Nephron progenitor cell (in vitro differentiated cells): ENCODE measurements at regions not wholly inside any gene's neighbourhood (a gene's known extent, or its start where the extent isn't known, plus 50 kb on each side); places are given as distances from the start of the nearest gene placed in this dataset.

Experiments used
- DNase-seq: peaks from one replicate; pipeline ENCODE4 v3.0.0; 2021
- H3K27ac Mint-ChIP-seq: 2 replicates; pipeline ENCODE4 v1.8.0; 2021; ENCODE audit warnings: mild to moderate bottlenecking, moderate library complexity, mixed read lengths
- H3K27me3 Mint-ChIP-seq: 2 replicates; pipeline ENCODE4 v1.8.0; 2021; ENCODE audit warnings: mild to moderate bottlenecking, low read depth, mixed read lengths; ENCODE audit not compliant: poor library complexity
- H3K36me3 Mint-ChIP-seq: 2 replicates; pipeline ENCODE4 v1.8.0; 2021; ENCODE audit warnings: low read depth, mixed read lengths
- H3K4me1 Mint-ChIP-seq: 2 replicates; pipeline ENCODE4 v1.8.0; 2021; ENCODE audit warnings: mixed read lengths
- H3K4me3 Mint-ChIP-seq: 2 replicates; pipeline ENCODE4 v1.8.0; 2021; ENCODE audit warnings: mild to moderate bottlenecking, moderate library complexity, mixed read lengths
- H3K9me3 Mint-ChIP-seq: 2 replicates; pipeline ENCODE4 v1.8.0; 2021; ENCODE audit warnings: mild to moderate bottlenecking, moderate library complexity, mixed read lengths
- CTCF ChIP-seq: fragments of 200-600 bp; sonication (generic); IDR thresholded peaks from 2 replicates; pipeline ENCODE4 v1.5.0; 2021; ENCODE audit warnings: antibody characterized with exemption

GRCh38 chr1:4468804-4469514 lies 185.4 kb upstream of the AJAP1 start:
- no peak for TF ChIP-seq CTCF
- peaks cover 9% of the 10 kb centered on the region for H3K27me3 Mint-ChIP-seq
- H3K4me3 Mint-ChIP-seq = no peak overlapping the region
- peaks cover 9% of the 10 kb centered on the region for H3K9me3 Mint-ChIP-seq
- H3K36me3 Mint-ChIP-seq = no peaks in the 10 kb centered on the region
- H3K27ac Mint-ChIP-seq = no peak overlapping the region
- no peaks in the 10 kb centered on the region for H3K4me1 Mint-ChIP-seq
- DNase-seq = no peak

- no peak for TF ChIP-seq CTCF
- Mint-ChIP-seq H3K4me1 (no peaks in the 10 kb centered on the region), H3K9me3 (peaks cover 42% of the 10 kb centered on the region), H3K36me3 (no peaks in the 10 kb centered on the region), H3K27ac (no peak overlapping the region), H3K27me3 (peaks cover 12% of the 10 kb centered on the region), H3K4me3 (no peak overlapping the region)
- DNase-seq = no peak
Observed at GRCh38 chr1:4476394-4476793, 178.0 kb upstream of the AJAP1 start.

GRCh38 chr1:4481451-4481850 lies 173.0 kb upstream of the AJAP1 start:
- peaks cover 9% of the 10 kb centered on the region for H3K27me3 Mint-ChIP-seq
- no peak overlapping the region for H3K4me3 Mint-ChIP-seq
- H3K9me3 Mint-ChIP-seq = peaks cover 14% of the 10 kb centered on the region
- no peaks in the 10 kb centered on the region for H3K36me3 Mint-ChIP-seq
- H3K4me1 Mint-ChIP-seq = peaks cover 23% of the 10 kb centered on the region
- no peak for TF ChIP-seq CTCF
- no peak for DNase-seq
- no peak overlapping the region for H3K27ac Mint-ChIP-seq

- DNase-seq = no peak
- Mint-ChIP-seq H3K27me3 (peaks cover 6% of the 10 kb centered on the region), H3K4me1 (peaks cover 24% of the 10 kb centered on the region), H3K36me3 (no peaks in the 10 kb centered on the region), H3K27ac (no peak overlapping the region), H3K9me3 (peaks cover 4% of the 10 kb centered on the region), H3K4me3 (no peak overlapping the region)
- TF ChIP-seq CTCF = no peak
Observed at GRCh38 chr1:4482526-4482925, 171.9 kb upstream of the AJAP1 start.

GRCh38 chr1:4483021-4483625 lies 171.3 kb upstream of the AJAP1 start:
- no peak overlapping the region for H3K4me3 Mint-ChIP-seq
- H3K27ac Mint-ChIP-seq = no peak overlapping the region
- TF ChIP-seq CTCF = no peak
- H3K27me3 Mint-ChIP-seq = peaks cover 6% of the 10 kb centered on the region
- no peak for DNase-seq
- H3K9me3 Mint-ChIP-seq = no peaks in the 10 kb centered on the region
- H3K36me3 Mint-ChIP-seq = no peaks in the 10 kb centered on the region
- peaks cover 24% of the 10 kb centered on the region for H3K4me1 Mint-ChIP-seq

- Mint-ChIP-seq H3K36me3 (no peaks in the 10 kb centered on the region), H3K4me1 (peaks cover 24% of the 10 kb centered on the region), H3K9me3 (no peaks in the 10 kb centered on the region), H3K4me3 (no peak overlapping the region), H3K27me3 (peaks cover 6% of the 10 kb centered on the region), H3K27ac (peak overlapping the region; percentile 39)
- TF ChIP-seq CTCF = no peak
- DNase-seq = peak; percentile 18
Observed at GRCh38 chr1:4485398-4485797, 169.0 kb upstream of the AJAP1 start.
